ENCODE measurements at regions not wholly inside any gene's neighbourhood (a gene's known extent, or its start where the extent isn't known, plus 50 kb on each side); places are given as distances from the start of the nearest gene placed in this dataset.

DNA sequence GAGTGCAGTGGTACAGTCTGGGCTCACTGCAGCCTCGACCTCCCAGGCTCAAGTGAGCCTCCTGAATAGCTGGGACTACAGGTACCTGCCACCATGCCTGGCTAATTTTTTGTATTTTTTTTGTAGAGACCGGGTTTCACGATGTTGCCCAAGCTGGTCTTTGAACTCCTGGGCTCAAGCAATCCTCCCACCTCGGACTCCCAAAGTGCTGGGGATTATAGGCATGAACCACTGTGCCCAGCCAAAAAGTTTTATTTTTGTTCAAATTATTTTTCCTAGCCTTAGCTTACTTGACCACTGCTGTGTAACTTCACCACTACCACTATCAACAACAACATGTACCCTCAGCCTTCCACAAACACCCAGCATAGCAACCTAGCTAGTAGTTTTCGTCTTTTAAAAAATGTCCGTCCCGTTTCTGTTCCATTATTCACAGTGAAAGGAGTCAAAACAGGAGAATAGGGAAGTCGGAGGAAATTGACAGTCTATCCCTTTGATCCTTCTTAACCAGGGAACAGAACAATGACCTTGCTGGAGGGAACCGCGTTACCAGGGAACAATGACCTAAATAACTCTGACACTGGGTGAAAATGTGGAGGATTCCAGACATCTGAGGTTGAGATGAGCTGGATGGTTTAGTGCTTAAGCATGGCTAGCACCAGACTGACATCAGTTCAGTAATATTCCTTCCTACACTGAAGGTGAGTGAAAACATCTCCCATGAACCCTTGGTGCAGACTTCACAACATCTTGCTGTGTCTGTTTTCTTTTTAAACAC is 69.2 kb upstream of the ARL4C start:
- peaks cover 4% of the 10 kb centered on the region for H3K36me3 Mint-ChIP-seq (ENCODE audit: insufficient read depth)
- TF ChIP-seq, protein P1, sequence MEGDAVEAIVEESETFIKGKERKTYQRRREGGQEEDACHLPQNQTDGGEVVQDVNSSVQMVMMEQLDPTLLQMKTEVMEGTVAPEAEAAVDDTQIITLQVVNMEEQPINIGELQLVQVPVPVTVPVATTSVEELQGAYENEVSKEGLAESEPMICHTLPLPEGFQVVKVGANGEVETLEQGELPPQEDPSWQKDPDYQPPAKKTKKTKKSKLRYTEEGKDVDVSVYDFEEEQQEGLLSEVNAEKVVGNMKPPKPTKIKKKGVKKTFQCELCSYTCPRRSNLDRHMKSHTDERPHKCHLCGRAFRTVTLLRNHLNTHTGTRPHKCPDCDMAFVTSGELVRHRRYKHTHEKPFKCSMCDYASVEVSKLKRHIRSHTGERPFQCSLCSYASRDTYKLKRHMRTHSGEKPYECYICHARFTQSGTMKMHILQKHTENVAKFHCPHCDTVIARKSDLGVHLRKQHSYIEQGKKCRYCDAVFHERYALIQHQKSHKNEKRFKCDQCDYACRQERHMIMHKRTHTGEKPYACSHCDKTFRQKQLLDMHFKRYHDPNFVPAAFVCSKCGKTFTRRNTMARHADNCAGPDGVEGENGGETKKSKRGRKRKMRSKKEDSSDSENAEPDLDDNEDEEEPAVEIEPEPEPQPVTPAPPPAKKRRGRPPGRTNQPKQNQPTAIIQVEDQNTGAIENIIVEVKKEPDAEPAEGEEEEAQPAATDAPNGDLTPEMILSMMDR (IDR thresholded peaks at IDR 0.05; ENCODE audit: unreplicated experiment), result no peak
- peaks cover 8% of the 10 kb centered on the region for H3K9me3 Mint-ChIP-seq (ENCODE audit: low read depth)
- H3K27ac Mint-ChIP-seq, result no peak overlapping the region
- no peak for DNase-seq (ENCODE audit: low spot score, unreplicated experiment)
- H3K4me1 Mint-ChIP-seq (ENCODE audit: low read depth), result no peaks in the 10 kb centered on the region
- H3K27me3 Mint-ChIP-seq, result peaks cover 6% of the 10 kb centered on the region
- H3K4me3 Mint-ChIP-seq (ENCODE audit: low read depth), result no peak overlapping the region

DNA sequence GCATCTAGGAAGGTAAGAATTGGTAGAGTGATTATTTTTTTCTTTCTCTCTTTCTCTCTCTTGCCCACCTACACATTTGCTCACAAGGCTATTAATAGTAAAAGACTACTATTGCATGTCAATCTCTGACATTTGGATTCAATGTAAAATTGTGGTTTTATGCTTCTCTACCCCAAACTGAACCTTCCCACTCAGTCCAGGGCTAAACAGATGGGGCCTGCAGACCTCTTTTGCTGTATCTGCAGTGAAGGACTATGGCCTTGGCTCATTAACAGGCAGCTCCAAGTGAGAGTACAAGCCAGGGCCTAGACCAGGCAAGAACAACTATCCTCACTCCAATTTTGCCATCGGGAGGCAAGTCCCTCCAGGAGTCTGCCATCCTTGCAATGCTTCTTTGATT is 68.3 kb upstream of the ARL4C start:
- Mint-ChIP-seq H3K4me1 (ENCODE audit: low read depth) (no peaks in the 10 kb centered on the region), H3K9me3 (ENCODE audit: low read depth) (peaks cover 10% of the 10 kb centered on the region), H3K4me3 (ENCODE audit: low read depth) (no peak overlapping the region), H3K27ac (no peak overlapping the region), H3K36me3 (ENCODE audit: insufficient read depth) (peaks cover 4% of the 10 kb centered on the region), H3K27me3 (peaks cover 5% of the 10 kb centered on the region)
- DNase-seq (ENCODE audit: low spot score, unreplicated experiment), result no peak
- TF ChIP-seq, protein P1 (IDR thresholded peaks at IDR 0.05; ENCODE audit: unreplicated experiment), result no peak

DNA sequence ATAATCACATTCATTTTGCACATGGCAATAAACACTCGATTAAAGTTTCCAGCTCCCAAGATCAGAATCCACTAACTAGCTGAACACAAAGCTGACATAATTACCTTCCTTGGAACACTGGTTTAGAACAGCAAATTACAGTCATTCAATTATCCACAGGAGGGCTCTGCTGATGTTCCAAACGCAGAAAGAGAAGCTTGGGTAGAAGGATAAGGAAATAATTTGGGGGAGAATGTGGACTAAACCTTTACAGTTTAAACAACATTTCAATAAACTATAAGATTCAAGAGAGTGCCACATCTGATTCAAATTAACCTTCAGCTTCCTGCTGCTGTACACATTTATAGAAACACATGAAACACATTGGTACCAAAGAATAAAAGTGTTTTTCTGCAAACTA is 67.8 kb upstream of the ARL4C start:
- Mint-ChIP-seq H3K27ac (peak overlapping the region; percentile 50), H3K4me3 (ENCODE audit: low read depth) (no peak overlapping the region), H3K36me3 (ENCODE audit: insufficient read depth) (peaks cover 4% of the 10 kb centered on the region), H3K4me1 (ENCODE audit: low read depth) (no peaks in the 10 kb centered on the region), H3K27me3 (peaks cover under 1% of the 10 kb centered on the region), H3K9me3 (ENCODE audit: low read depth) (peaks cover 10% of the 10 kb centered on the region)
- TF ChIP-seq, protein P1 (IDR thresholded peaks at IDR 0.05; ENCODE audit: unreplicated experiment), result no peak
- DNase-seq (ENCODE audit: low spot score, unreplicated experiment), result no peak

DNA sequence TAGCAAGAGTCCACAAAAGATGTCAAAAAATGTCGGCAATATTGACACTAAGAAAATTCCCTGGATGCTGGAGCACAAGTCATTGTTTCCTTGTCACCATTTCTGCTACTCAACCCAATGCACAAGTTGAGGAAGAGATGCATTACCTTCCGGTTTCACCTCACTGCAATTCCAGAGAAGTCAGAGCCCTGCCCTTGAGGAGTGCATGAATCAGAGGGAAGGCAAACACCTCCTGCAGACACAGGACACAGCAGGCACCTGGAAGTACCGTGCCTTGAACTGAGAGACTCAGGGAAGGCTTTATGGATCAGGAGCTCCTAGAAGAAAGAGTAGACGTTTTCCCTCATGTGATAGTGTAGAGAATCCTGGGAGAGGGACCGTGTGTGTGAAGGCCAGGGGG is 62.7 kb upstream of the ARL4C start:
- Mint-ChIP-seq H3K27me3 (no peaks in the 10 kb centered on the region), H3K4me3 (ENCODE audit: low read depth) (no peak overlapping the region), H3K36me3 (ENCODE audit: insufficient read depth) (peaks cover 4% of the 10 kb centered on the region), H3K4me1 (ENCODE audit: low read depth) (peaks cover 5% of the 10 kb centered on the region), H3K9me3 (ENCODE audit: low read depth) (peaks cover 12% of the 10 kb centered on the region), H3K27ac (no peak overlapping the region)
- DNase-seq (ENCODE audit: low spot score, unreplicated experiment), result no peak
- TF ChIP-seq, protein P1 (IDR thresholded peaks at IDR 0.05; ENCODE audit: unreplicated experiment), result no peak

DNA sequence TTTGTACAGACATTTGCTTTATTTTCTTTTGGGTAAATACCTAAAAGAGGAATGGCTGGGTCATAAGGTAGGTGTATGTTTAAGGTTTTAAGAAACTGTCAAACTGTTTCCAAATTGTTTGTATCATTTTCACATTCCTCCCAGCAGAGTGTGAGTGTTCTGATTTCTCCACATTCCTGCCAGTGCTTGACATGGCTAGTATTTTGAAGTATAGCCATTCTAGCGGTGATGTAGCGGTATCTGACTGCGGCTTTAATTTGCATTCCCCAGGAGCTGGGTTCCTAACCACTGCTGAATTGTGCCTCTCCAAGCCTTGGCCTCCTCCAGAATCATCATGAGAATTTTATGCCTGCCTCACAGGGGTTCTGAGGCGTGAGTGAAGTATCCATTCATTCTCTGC is 61.8 kb upstream of the ARL4C start:
- no peak overlapping the region for H3K4me3 Mint-ChIP-seq (ENCODE audit: low read depth)
- DNase-seq (ENCODE audit: low spot score, unreplicated experiment), result no peak
- H3K27me3 Mint-ChIP-seq, result no peaks in the 10 kb centered on the region
- H3K9me3 Mint-ChIP-seq (ENCODE audit: low read depth), result peaks cover 12% of the 10 kb centered on the region
- TF ChIP-seq, protein P1 (IDR thresholded peaks at IDR 0.05; ENCODE audit: unreplicated experiment), result no peak
- H3K4me1 Mint-ChIP-seq (ENCODE audit: low read depth), result peaks cover 5% of the 10 kb centered on the region
- peaks cover 4% of the 10 kb centered on the region for H3K36me3 Mint-ChIP-seq (ENCODE audit: insufficient read depth)
- H3K27ac Mint-ChIP-seq, result no peak overlapping the region

Measured in progenitor cell of endocrine pancreas (in vitro differentiated cells).